B cell (primary cell): ENCODE measurements at regions not wholly inside any gene's neighbourhood (a gene's known extent, or its start where the extent isn't known, plus 50 kb on each side); places are given as distances from the start of the nearest gene placed in this dataset.

Experiments used
- ATAC-seq: fragments of 200-7000 bp; cut with Tn5 transposase; one replicate; pipeline ENCODE4 v1.10.0; 2021; ENCODE audit warnings: low read depth, mild to moderate bottlenecking, moderate number of reproducible peaks, moderate library complexity
- CTCF ChIA-PET: fragments of 350-600 bp; sonication (Branson Sonifier 250); formaldehyde crosslinking; loops from one replicate; lab custom pipeline; 2021; ENCODE audit warnings: antibody characterized with exemption, inconsistent platforms; lab: Charles Lee
- POLR2A ChIA-PET: fragments of 350-600 bp; sonication (Branson Sonifier 250); formaldehyde crosslinking; loops from one replicate; lab custom pipeline; 2021; ENCODE audit warnings: antibody characterized with exemption; lab: Charles Lee
- DNase-seq: peaks from one replicate; pipeline ENCODE4 v3.0.0; 2013
- H2AFZ ChIP-seq: 2 replicates; pipeline ENCODE4 v1.6.1; 2012; ENCODE audit warnings: mild to moderate bottlenecking, low read depth, low read length; ENCODE audit not compliant: insufficient read depth, poor library complexity, severe bottlenecking
- H3K27ac ChIP-seq, 2 donors: 1 replicate in 1 of 2; 2 replicates in 1 of 2; pipeline ENCODE4 v1.5.1; 2012 to 2013; ENCODE audit warnings: low read length in 2 of 2, mild to moderate bottlenecking in 2 of 2, moderate library complexity in 1 of 2
- H3K27me3 ChIP-seq, 4 experiments: fragments of 200-600 bp in 1 of 4; sonication (generic) in 1 of 4; replicated peaks in 1 of 4; 1 replicate in 2 of 4; 2 replicates in 2 of 4; pipeline versions ENCODE4 v1.6.1 to v1.7.0; 2013 to 2016; ENCODE audit warnings: low read length in 3 of 4, mild to moderate bottlenecking in 2 of 4, mixed read lengths in 1 of 4, moderate library complexity in 1 of 4; ENCODE audit not compliant: insufficient read depth in 4 of 4, control insufficient read depth in 3 of 4; ENCODE audit errors: control extremely low read depth in 1 of 4
- H3K36me3 ChIP-seq, 2 experiments: replicated peaks in 1 of 2; 1 replicate in 1 of 2; 2 replicates in 1 of 2; pipeline versions ENCODE4 v1.6.1 to v1.7.1; 2013; ENCODE audit warnings: low read length in 1 of 2; ENCODE audit not compliant: insufficient read depth in 2 of 2, control insufficient read depth in 1 of 2; ENCODE audit errors: control extremely low read depth in 1 of 2, extremely low read depth in 1 of 2
- H3K4me1 ChIP-seq, 2 donors: fragments of 200-600 bp in 1 of 2; sonication (generic) in 1 of 2; 1 replicate in 1 of 2; 2 replicates in 1 of 2; pipeline versions ENCODE4 v1.5.1 to v1.6.1; 2013 to 2017; ENCODE audit warnings: low read length in 2 of 2; ENCODE audit not compliant: control insufficient read depth in 2 of 2, insufficient read depth in 2 of 2
- H3K4me2 ChIP-seq: replicated peaks from 2 replicates; pipeline ENCODE3; 2012; ENCODE audit warnings: mild to moderate bottlenecking, low read depth, low read length; ENCODE audit not compliant: poor library complexity, severe bottlenecking
- H3K4me3 ChIP-seq, 5 experiments: fragments of 200-600 bp in 1 of 5; sonication (generic) in 1 of 5; 1 replicate in 3 of 5; 2 replicates in 2 of 5; pipeline versions ENCODE4 v1.5.1 to v1.7.0; 2011 to 2016; ENCODE audit warnings: low read length in 4 of 5, mild to moderate bottlenecking in 4 of 5, low read depth in 2 of 5, control low read depth in 1 of 5, moderate library complexity in 1 of 5; ENCODE audit not compliant: insufficient read depth in 1 of 5; ENCODE audit errors: control extremely low read depth in 1 of 5, extremely low read depth in 1 of 5
- H3K79me2 ChIP-seq: fragments of 200-600 bp; sonication (generic); one replicate; pipeline ENCODE4 v1.6.0; 2016; ENCODE audit warnings: low read length; ENCODE audit not compliant: control insufficient read depth, insufficient read depth
- H3K9ac ChIP-seq: fragments of 200-600 bp; sonication (generic); 2 replicates; pipeline ENCODE4 v1.6.1; 2017; ENCODE audit warnings: mild to moderate bottlenecking, low read length, moderate library complexity
- H3K9me3 ChIP-seq, 3 donors: one replicate each; pipeline versions ENCODE4 v1.6.1 to v1.7.1; 2013; ENCODE audit warnings: low read length in 2 of 3; ENCODE audit not compliant: control insufficient read depth in 2 of 3, insufficient read depth in 1 of 3; ENCODE audit errors: control extremely low read depth in 1 of 3
- H4K20me1 ChIP-seq: 2 replicates; pipeline ENCODE4 v1.6.0; 2012; ENCODE audit warnings: mild to moderate bottlenecking, low read length; ENCODE audit not compliant: insufficient read depth, control insufficient read depth, poor library complexity, severe bottlenecking
- H3K27ac Mint-ChIP-seq: one replicate; pipeline ENCODE4 v1.8.0; 2021; ENCODE audit warnings: mixed read lengths
- H3K27me3 Mint-ChIP-seq: one replicate; pipeline ENCODE4 v1.8.0; 2021; ENCODE audit warnings: mixed read lengths
- H3K4me1 Mint-ChIP-seq: one replicate; pipeline ENCODE4 v1.8.0; 2021; ENCODE audit warnings: mixed read lengths
- H3K4me3 Mint-ChIP-seq: one replicate; pipeline ENCODE4 v1.8.0; 2021; ENCODE audit warnings: mixed read lengths
- H3K9me3 Mint-ChIP-seq: one replicate; pipeline ENCODE4 v1.8.0; 2022; ENCODE audit warnings: mixed read lengths; ENCODE audit not compliant: insufficient read depth
- CTCF ChIP-seq: fragments of 200-600 bp; IDR thresholded peaks from one replicate; pipeline ENCODE4 v1.8.0; 2022; ENCODE audit warnings: antibody characterized with exemption, mild to moderate bottlenecking
- EZH2 ChIP-seq: IDR thresholded peaks from 2 replicates; pipeline ENCODE4 v1.6.1; 2012; ENCODE audit warnings: borderline replicate concordance, low read depth, mild to moderate bottlenecking, moderate library complexity, low read length; ENCODE audit not compliant: insufficient read depth, poor library complexity, severe bottlenecking
- WGBS: methylation state at CpG from one replicate; pipeline ENCODE4 v1.1.5; 2013; ENCODE audit warnings: missing lambda C conversion rate; ENCODE audit not compliant: insufficient coverage; 5-methylcytosine and 5-hydroxymethylcytosine counted together
- intact Hi-C: fragments of 100-400 bp; cut with micrococcal nuclease; formaldehyde crosslinking; loops from one replicate; pipeline ENCODE4 v1.10.0; 2022

- no peaks in the 10 kb centered on the region for H3K27me3 ChIP-seq
- H3K27ac ChIP-seq, result no peak overlapping the region
- no peak overlapping the region for H3K27ac Mint-ChIP-seq
- H3K4me3 ChIP-seq, result no peak overlapping the region
- H3K9ac ChIP-seq, result no peak overlapping the region
- no peak for DNase-seq
- no peak overlapping the region for H3K4me3 Mint-ChIP-seq
- H3K36me3 ChIP-seq, result no peaks in the 10 kb centered on the region
- no peaks in the 10 kb centered on the region for H3K4me1 Mint-ChIP-seq
- H4K20me1 ChIP-seq, result no peaks in the 10 kb centered on the region
- H3K9me3 ChIP-seq, result peaks cover 0 to 11% (median 0%) of the 10 kb centered on the region in 3 donors
- no peak overlapping the region for H3K4me2 ChIP-seq
- H3K79me2 ChIP-seq, result no peaks in the 10 kb centered on the region
- WGBS, result 89% methylated on average over 1 of the region's 2 CpGs
- TF ChIP-seq CTCF (no peak), EZH2 (no peak)
- H3K27me3 Mint-ChIP-seq, result no peaks in the 10 kb centered on the region
- intact Hi-C loops, result no loop called here
- no peak for ATAC-seq
- H3K4me1 ChIP-seq, result no peaks in the 10 kb centered on the region
- no peak overlapping the region for H2AFZ ChIP-seq
- H3K9me3 Mint-ChIP-seq, result no peaks in the 10 kb centered on the region
- ChIA-PET POLR2A (no interaction called here), CTCF (no interaction called here)
Observed at GRCh38 chr20:60352017-60352416, 393.8 kb downstream of the CDH26 start.

DNA sequence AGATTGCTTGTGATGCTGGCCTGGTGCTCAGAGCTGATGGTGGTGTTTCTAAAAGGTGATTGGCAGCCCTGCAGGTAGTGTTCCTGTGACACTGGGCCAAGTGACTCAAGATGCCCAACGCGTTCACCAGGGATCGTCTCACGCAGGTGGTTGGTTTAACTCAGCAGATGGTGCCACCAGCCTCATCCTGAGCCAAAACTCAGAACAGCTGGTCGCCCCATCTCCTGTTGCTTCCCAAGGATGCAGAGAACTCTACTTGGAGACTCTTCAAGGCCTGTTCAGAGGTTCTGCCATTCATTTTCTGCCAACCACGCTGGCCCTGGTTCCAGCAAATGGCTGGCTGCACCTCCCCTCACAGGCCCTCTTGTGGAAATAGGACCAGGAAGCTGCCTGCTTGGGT, 394.4 kb downstream of the CDH26 start:
- H3K27ac Mint-ChIP-seq, result no peak overlapping the region
- H3K4me1 Mint-ChIP-seq, result no peaks in the 10 kb centered on the region
- ChIA-PET POLR2A (no interaction called here), CTCF (no interaction called here)
- H2AFZ ChIP-seq, result no peak overlapping the region
- no peak overlapping the region for H3K4me3 Mint-ChIP-seq
- TF ChIP-seq CTCF, result no peak
- TF ChIP-seq EZH2, result no peak
- H3K27me3 ChIP-seq, result no peaks in the 10 kb centered on the region
- 94% methylated on average over 5 of the region's 6 CpGs for WGBS
- H3K79me2 ChIP-seq, result no peaks in the 10 kb centered on the region
- DNase-seq, result no peak
- H4K20me1 ChIP-seq, result no peaks in the 10 kb centered on the region
- intact Hi-C loops, result no loop called here
- no peaks in the 10 kb centered on the region for H3K27me3 Mint-ChIP-seq
- H3K9ac ChIP-seq, result no peak overlapping the region
- H3K4me3 ChIP-seq, result no peak overlapping the region
- no peaks in the 10 kb centered on the region for H3K4me1 ChIP-seq
- H3K27ac ChIP-seq, result no peak overlapping the region
- H3K36me3 ChIP-seq, result no peaks in the 10 kb centered on the region
- peaks cover 0 to 11% (median 0%) of the 10 kb centered on the region in 3 donors for H3K9me3 ChIP-seq
- H3K4me2 ChIP-seq, result no peak overlapping the region
- ATAC-seq, result no peak
- no peaks in the 10 kb centered on the region for H3K9me3 Mint-ChIP-seq
